HepG2 (cell line): ENCODE measurements at regions not wholly inside any gene's neighbourhood (a gene's known extent, or its start where the extent isn't known, plus 50 kb on each side); places are given as distances from the start of the nearest gene placed in this dataset.

Experiments
- ATAC-seq: fragments of 200-7000 bp; cut with Tn5 transposase; 3 replicates; pipeline ENCODE4 v1.9.1; 2020; ENCODE audit warnings: mild to moderate bottlenecking, moderate library complexity
- BruUV-seq: library from RNA; stranded (reverse); fragments of 400-500 nt; replicated peaks from 2 replicates; lab custom pipeline; 2021; lab: Mats Ljungman, UMichigan
- CTCF ChIA-PET: fragments of 300-600 bp; formaldehyde crosslinking; extraction: SDS; loops from one replicate; lab custom pipeline; 2021; ENCODE audit warnings: low total read pairs, inconsistent platforms, low intra/inter-chr PET ratio; lab: Yijun Ruan, JAX
- POLR2A ChIA-PET: fragments of 350-600 bp; sonication (Branson Sonifier 250); formaldehyde crosslinking; loops from one replicate; lab custom pipeline; 2020; ENCODE audit warnings: antibody characterized with exemption, inconsistent platforms; lab: Yijun Ruan, JAX
- DNase-seq: peaks from one replicate; pipeline ENCODE4 v3.0.0-alpha.2; 2015; ENCODE audit warnings: low spot score
- FAIRE-seq: peaks from 3 replicates; lab custom pipeline; 2011; peaks lifted over from hg19 to GRCh38; lab: Jason Lieb, UNC
- H2AFZ ChIP-seq: one replicate; pipeline ENCODE4 v1.6.1; 2011; ENCODE audit warnings: low read length, inconsistent platforms
- H3K27ac ChIP-seq: fragments of 300-600 bp; 3 replicates; pipeline ENCODE4 v1.8.0; 2011; ENCODE audit warnings: mixed run types, mild to moderate bottlenecking, mixed read lengths, low read length, inconsistent platforms; ENCODE audit not compliant: insufficient read depth; ENCODE audit errors: extremely low read length
- H3K27me3 ChIP-seq, 2 experiments: fragments of 200-600 bp in 1 of 2; 2 replicates in 1 of 2; 3 replicates in 1 of 2; pipeline versions ENCODE4 v1.6.0 to v1.8.0; 2011; ENCODE audit warnings: low read length in 2 of 2, mild to moderate bottlenecking in 2 of 2, moderate library complexity in 2 of 2, inconsistent platforms in 1 of 2; ENCODE audit not compliant: insufficient read depth in 2 of 2, control insufficient read depth in 1 of 2
- H3K36me3 ChIP-seq, 2 experiments: fragments of 200-600 bp in 1 of 2; replicated peaks in 1 of 2; 2 replicates in 1 of 2; 3 replicates in 1 of 2; pipeline versions ENCODE4 v1.5.1 to v1.8.0; 2011; ENCODE audit warnings: low read length in 2 of 2, inconsistent platforms in 1 of 2; ENCODE audit not compliant: insufficient read depth in 2 of 2, control insufficient read depth in 1 of 2
- H3K4me1 ChIP-seq: 2 replicates; pipeline ENCODE4 v1.5.1; 2012; ENCODE audit warnings: low read length, inconsistent platforms; ENCODE audit not compliant: insufficient read depth
- H3K4me2 ChIP-seq: 2 replicates; pipeline ENCODE4 v1.6.0; 2011; ENCODE audit warnings: low read depth, low read length, inconsistent platforms
- H3K4me3 ChIP-seq, 3 experiments: fragments of 200-600 bp in 1 of 3; sonication (generic), shearing (Covaris generic) in 1 of 3; replicated peaks in 1 of 3; 2 replicates each; pipeline ENCODE4 v1.5.1; 2011 to 2016; ENCODE audit warnings: low read length in 3 of 3, inconsistent platforms in 2 of 3, low read depth in 2 of 3, mild to moderate bottlenecking in 2 of 3, control low read depth in 1 of 3, mixed read lengths in 1 of 3; ENCODE audit not compliant: insufficient read depth in 1 of 3
- H3K79me2 ChIP-seq: one replicate; pipeline ENCODE4 v1.6.1; 2011; ENCODE audit warnings: low read length, inconsistent platforms; ENCODE audit not compliant: insufficient read depth
- H3K9ac ChIP-seq: 2 replicates; pipeline ENCODE4 v1.6.0; 2011; ENCODE audit warnings: mild to moderate bottlenecking, low read depth, low read length, inconsistent platforms; ENCODE audit not compliant: insufficient read depth
- H3K9me3 ChIP-seq: 2 replicates; pipeline ENCODE4 v1.5.1; 2012; ENCODE audit warnings: mild to moderate bottlenecking, low read length
- H4K20me1 ChIP-seq: 2 replicates; pipeline ENCODE4 v1.6.0; 2011; ENCODE audit warnings: inconsistent platforms, mild to moderate bottlenecking, low read length, moderate library complexity; ENCODE audit not compliant: insufficient read depth
- BATF2 ChIP-seq: sonication (generic); formaldehyde crosslinking; IDR thresholded peaks from 2 replicates; pipeline ENCODE4 v1.8.0; 2022; ENCODE audit warnings: mild to moderate bottlenecking, missing genetic modification reagents, moderate library complexity
- DNMT1 ChIP-seq: sonication (generic); formaldehyde crosslinking; IDR thresholded peaks from 2 replicates; pipeline ENCODE4 v1.5.1; 2020; ENCODE audit warnings: mild to moderate bottlenecking, missing genetic modification reagents
- FLYWCH1 ChIP-seq: sonication (generic); formaldehyde crosslinking; IDR thresholded peaks from 2 replicates; pipeline ENCODE4 v1.8.1; 2023; ENCODE audit warnings: mild to moderate bottlenecking, missing genetic modification reagents
- GATAD2A ChIP-seq: IDR thresholded peaks from 2 replicates; pipeline ENCODE4 v1.6.1; 2016
- MAFK ChIP-seq, 2 experiments: IDR thresholded peaks in 1 of 2; conservative IDR thresholded peaks in 1 of 2; 2 replicates each; pipeline ENCODE4 v1.6.1; 2011; ENCODE audit warnings: improper control_type of control experiment in 2 of 2, low read length in 2 of 2
- PRDM4 ChIP-seq: sonication (generic); formaldehyde crosslinking; IDR thresholded peaks from 2 replicates; pipeline ENCODE4 v1.9.0; 2021; ENCODE audit warnings: missing genetic modification reagents, borderline replicate concordance
- RFXAP ChIP-seq: sonication (generic); formaldehyde crosslinking; IDR thresholded peaks from 2 replicates; pipeline ENCODE4 v1.4.0; 2020; ENCODE audit warnings: missing genetic modification reagents, borderline replicate concordance
- RXRB ChIP-seq: IDR thresholded peaks from 2 replicates; pipeline ENCODE4 v1.6.1; 2016; ENCODE audit warnings: borderline replicate concordance, missing genetic modification reagents, missing compliant biosample characterization
- SKI ChIP-seq: fragments of 450-650 bp; IDR thresholded peaks from one replicate; pipeline ENCODE4 v1.6.1; 2018; ENCODE audit warnings: mild to moderate bottlenecking; ENCODE audit not compliant: partially characterized antibody
- TGIF2 ChIP-seq: IDR thresholded peaks from 2 replicates; pipeline ENCODE4 v1.6.1; 2016; ENCODE audit warnings: control low read depth, missing compliant biosample characterization
- ZMYM3 ChIP-seq: sonication (generic); formaldehyde crosslinking; IDR thresholded peaks from 2 replicates; pipeline ENCODE4 v1.5.1; 2020; ENCODE audit warnings: mild to moderate bottlenecking, missing genetic modification reagents
- ZNF335 ChIP-seq: sonication (generic); formaldehyde crosslinking; IDR thresholded peaks from 2 replicates; pipeline ENCODE4 v1.4.0; 2020; ENCODE audit warnings: missing genetic modification reagents
- ZNF44 ChIP-seq: sonication (generic); formaldehyde crosslinking; IDR thresholded peaks from 2 replicates; pipeline ENCODE4 v1.5.1; 2020; ENCODE audit warnings: mild to moderate bottlenecking, missing genetic modification reagents
- ZNF543 ChIP-seq: sonication (generic); formaldehyde crosslinking; IDR thresholded peaks from 2 replicates; pipeline ENCODE4 v1.4.0; 2020; ENCODE audit warnings: mild to moderate bottlenecking, missing genetic modification reagents
- ZNF598 ChIP-seq: sonication (generic); formaldehyde crosslinking; IDR thresholded peaks from 2 replicates; pipeline ENCODE4 v1.5.1; 2020; ENCODE audit warnings: mild to moderate bottlenecking, missing genetic modification reagents, borderline replicate concordance
- ZNF615 ChIP-seq: sonication (generic); formaldehyde crosslinking; IDR thresholded peaks from 2 replicates; pipeline ENCODE4 v1.5.0; 2020; ENCODE audit warnings: mild to moderate bottlenecking, missing genetic modification reagents, borderline replicate concordance
- WGBS: methylation state at CpG from one replicate; pipeline ENCODE4 v1.1.6; 2017; ENCODE audit warnings: low lambda C conversion rate; 5-methylcytosine and 5-hydroxymethylcytosine counted together
- in situ Hi-C: cut with HindIII; loops from 2 replicates; pipeline ENCODE4 v1.10.0; 2017; ENCODE audit warnings: low pct_unique_long_range_greater_than_20kb; ENCODE audit not compliant: extremely low pct_ligation_motif_present
- intact Hi-C: fragments of 100-400 bp; cut with micrococcal nuclease; formaldehyde crosslinking; loops from one replicate; pipeline ENCODE4 v1.10.0; 2022; ENCODE audit not compliant: unreplicated experiment

GRCh38 chr12:86523844-86524243 lies 267.7 kb upstream of the MGAT4C start (continued):
- TF ChIP-seq ZNF44 = no peak

GRCh38 chr12:86521870-86522269 lies 265.7 kb upstream of the MGAT4C start:
- H3K36me3 ChIP-seq = no peaks in the 10 kb centered on the region
- intact Hi-C loops = no loop called here
- FAIRE-seq = no peak

DNA sequence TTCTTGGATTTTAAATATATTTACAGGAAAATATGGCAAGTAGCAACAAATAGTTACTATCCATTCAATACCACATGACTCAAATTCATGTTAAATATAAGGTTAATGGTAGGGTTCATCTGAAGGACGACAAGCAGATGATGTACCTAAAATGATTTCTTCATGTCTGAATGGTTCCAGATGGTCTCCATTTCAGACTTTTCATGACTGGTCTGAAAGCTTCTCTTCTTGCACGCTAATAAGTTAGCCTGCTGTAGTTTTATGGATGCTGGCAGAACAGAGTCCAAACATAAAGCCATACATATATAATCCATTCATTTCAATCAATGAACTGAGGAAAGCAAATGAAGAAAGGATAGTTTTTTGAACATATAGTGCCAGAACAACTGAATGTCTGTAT lies 257.0 kb upstream of the MGAT4C start:
- Histone ChIP-seq H3K27me3 (no peaks in the 10 kb centered on the region), H3K79me2 (no peaks in the 10 kb centered on the region), H3K9me3 (no peaks in the 10 kb centered on the region), H2AFZ (no peak overlapping the region), H3K4me2 (no peak overlapping the region), H3K36me3 (no peaks in the 10 kb centered on the region), H3K4me1 (no peaks in the 10 kb centered on the region), H4K20me1 (no peaks in the 10 kb centered on the region), H3K27ac (no peak overlapping the region), H3K4me3 (no peak overlapping the region), H3K9ac (no peak overlapping the region)
- FAIRE-seq = no peak
- in situ Hi-C loops (no loop called here), intact Hi-C loops (no loop called here)
- 5% methylated on average over 2 of the region's 2 CpGs for WGBS
- ATAC-seq = no peak
- BruUV-seq = no TSS peak
- TF ChIP-seq TGIF2 (CRISPR knock-in tag) (no peak), SKI (no peak), ZNF598 (CRISPR knock-in tag) (no peak), PRDM4 (no peak)
- DNase-seq = no peak
- ChIA-PET POLR2A (no interaction called here), CTCF (no interaction called here)

More at GRCh38 chr12:86521870-86522269, 265.7 kb upstream of the MGAT4C start:
- H3K9me3 ChIP-seq = peaks cover 53% of the 10 kb centered on the region
- no peak for DNase-seq
- no peaks in the 10 kb centered on the region for H3K79me2 ChIP-seq
- in situ Hi-C loops = no loop called here
- no peak overlapping the region for H3K9ac ChIP-seq
- 0% methylated on average over 1 of the region's 1 CpG for WGBS
- no peaks in the 10 kb centered on the region for H3K4me1 ChIP-seq
- no peak overlapping the region for H2AFZ ChIP-seq
- H3K27me3 ChIP-seq = no peaks in the 10 kb centered on the region
- ChIA-PET POLR2A (no interaction called here), CTCF (no interaction called here)
- H3K27ac ChIP-seq = no peak overlapping the region
- TF ChIP-seq ZNF615 (CRISPR knock-in tag) (no peak), RFXAP (CRISPR knock-in tag) (no peak), GATAD2A (CRISPR knock-in tag) (no peak), DNMT1 (no peak), MAFK (conservative IDR thresholded peaks at IDR 0.05 in 1 of 2, IDR thresholded peaks at IDR 0.05 in 1 of 2; ENCODE audit: low read length in 2 of 2) (no peak), ZMYM3 (CRISPR knock-in tag) (no peak), FLYWCH1 (CRISPR knock-in tag) (no peak), RXRB (no peak), BATF2 (no peak), ZNF543 (CRISPR knock-in tag) (no peak), ZNF335 (CRISPR knock-in tag) (no peak)
- H3K4me2 ChIP-seq = no peak overlapping the region
- BruUV-seq = no TSS peak
- no peak overlapping the region for H3K4me3 ChIP-seq
- ATAC-seq = no peak
- H4K20me1 ChIP-seq = no peaks in the 10 kb centered on the region
